GM18520 (cell line): ENCODE measurements at regions not wholly inside any gene's neighbourhood (a gene's known extent, or its start where the extent isn't known, plus 50 kb on each side); places are given as distances from the start of the nearest gene placed in this dataset.
"Not testable (repeated sequence)": the region's sequence is repeated elsewhere in the genome, so short reads cannot be mapped to it uniquely, and the experiment has no call there.

ENCODE experiments used
- ATAC-seq: cut with Tn5 transposase; IDR thresholded peaks from one replicate; pipeline ENCODE4 v1.9.1; 2021; ENCODE audit not compliant: unreplicated experiment

DNA sequence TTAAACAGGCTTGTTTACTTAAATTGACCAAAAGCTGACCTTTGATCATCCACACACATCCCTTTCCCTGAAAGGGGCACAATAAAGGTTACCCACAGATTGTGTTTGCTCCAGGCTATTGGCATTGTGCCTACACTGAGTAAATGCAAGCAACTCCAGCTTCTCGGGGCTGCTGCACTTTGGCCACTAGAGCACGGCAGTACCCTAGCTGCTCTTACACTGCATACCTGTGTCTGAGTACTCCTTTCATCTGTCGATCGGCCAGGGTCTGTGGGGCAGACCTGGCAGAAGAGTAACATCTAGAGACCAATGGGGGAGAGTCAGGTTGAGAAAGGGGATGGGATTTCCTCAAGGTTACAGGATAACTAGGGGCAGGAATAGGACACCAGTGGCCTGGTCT, 281.9 kb upstream of the NMUR2 start:
- no peak for ATAC-seq

- ATAC-seq: no peak
Measured at GRCh38 chr5:152688561-152689249, 283.6 kb upstream of the NMUR2 start.

DNA sequence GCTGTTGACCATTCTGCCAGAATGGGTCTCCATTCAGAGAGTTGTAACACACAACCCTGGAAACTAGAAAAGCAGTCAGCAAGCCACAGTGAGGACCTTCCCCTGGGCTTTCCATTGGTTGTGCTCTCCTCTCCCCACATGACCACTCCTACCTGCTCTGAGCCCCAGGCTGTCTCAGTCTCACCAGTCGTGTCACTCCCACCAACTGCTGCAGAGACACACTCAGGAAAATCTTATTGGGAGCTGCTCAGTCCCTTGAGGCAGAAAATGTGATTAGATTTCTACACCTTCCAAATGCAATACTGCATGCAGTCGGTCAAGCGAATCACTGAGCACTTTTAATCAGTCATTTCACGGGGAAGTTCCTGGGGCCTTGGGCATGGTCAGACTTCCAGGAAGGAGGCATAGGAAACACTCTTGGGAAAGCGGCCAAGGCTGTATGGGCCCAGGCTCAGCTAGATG, 284.2 kb upstream of the NMUR2 start:
- no peak for ATAC-seq

GRCh38 chr5:152694231-152694630, 289.2 kb upstream of the NMUR2 start:
- no peak for ATAC-seq

DNA sequence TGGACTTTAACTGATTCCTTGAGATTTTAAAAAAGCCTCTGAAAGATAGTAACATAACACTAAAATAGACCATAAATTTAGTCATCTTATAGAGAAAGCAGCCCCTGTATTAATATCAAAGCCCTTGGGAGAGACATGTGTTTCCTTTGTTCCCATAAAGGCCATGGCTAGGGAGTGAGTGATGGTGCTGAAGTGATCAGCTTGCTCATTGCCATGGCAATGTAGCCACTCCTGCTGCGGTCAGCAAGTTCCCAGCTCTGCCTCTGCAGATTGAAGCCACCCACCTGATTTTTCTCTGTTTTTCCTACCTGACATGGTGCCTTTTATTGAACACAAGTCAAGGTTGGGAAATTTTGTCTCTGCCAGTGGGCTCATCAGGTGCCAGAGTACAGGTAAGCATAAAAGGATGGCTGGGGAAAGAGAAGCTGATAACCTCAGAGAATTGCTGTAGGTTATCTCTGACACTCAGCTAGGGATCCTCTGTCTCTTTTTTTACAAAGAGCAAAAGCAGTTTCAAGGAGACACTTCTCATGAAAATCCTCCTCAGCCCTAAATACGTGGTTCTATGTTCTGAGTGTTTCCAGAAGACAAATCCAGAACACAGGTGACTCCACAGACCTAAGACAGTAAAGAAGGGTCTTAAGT, 296.3 kb upstream of the NMUR2 start:
- no peak for ATAC-seq

- ATAC-seq: no peak
Measured at GRCh38 chr5:152704286-152704685, 299.2 kb upstream of the NMUR2 start.

- ATAC-seq: no peak
Measured at GRCh38 chr5:152711801-152712388, 306.8 kb upstream of the NMUR2 start.

- ATAC-seq: no peak
Measured at GRCh38 chr5:152717393-152717792, 312.3 kb upstream of the NMUR2 start.

GRCh38 chr5:152723482-152723881, 318.4 kb upstream of the NMUR2 start:
- ATAC-seq: no peak

GRCh38 chr5:152730176-152730575, 325.1 kb upstream of the NMUR2 start:
- ATAC-seq: no peak

DNA sequence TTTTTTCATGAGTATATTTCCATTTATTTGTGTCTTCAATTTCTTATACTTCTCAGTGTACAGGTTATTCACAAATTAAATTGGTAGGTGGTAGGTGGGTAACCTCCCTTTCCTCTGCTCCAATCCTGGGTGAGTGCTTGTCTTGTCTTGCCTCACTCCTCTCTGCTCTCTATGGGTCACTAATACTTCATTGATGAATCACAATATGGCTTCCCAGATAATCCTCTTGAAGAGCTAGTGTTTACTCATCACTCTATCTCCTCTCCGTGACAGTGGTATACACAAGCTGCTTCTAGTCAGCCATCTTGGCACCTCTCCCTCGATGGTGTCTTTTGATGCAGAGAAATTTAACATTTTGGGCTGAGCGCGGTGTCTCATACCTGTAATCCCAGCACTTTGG, 331.8 kb upstream of the NMUR2 start:
- no peak for ATAC-seq

GRCh38 chr5:152739916-152740315, 334.8 kb upstream of the NMUR2 start:
- no peak for ATAC-seq

- ATAC-seq: not testable (repeated sequence)
Measured at GRCh38 chr5:152741126-152741525, 336.0 kb upstream of the NMUR2 start.

DNA sequence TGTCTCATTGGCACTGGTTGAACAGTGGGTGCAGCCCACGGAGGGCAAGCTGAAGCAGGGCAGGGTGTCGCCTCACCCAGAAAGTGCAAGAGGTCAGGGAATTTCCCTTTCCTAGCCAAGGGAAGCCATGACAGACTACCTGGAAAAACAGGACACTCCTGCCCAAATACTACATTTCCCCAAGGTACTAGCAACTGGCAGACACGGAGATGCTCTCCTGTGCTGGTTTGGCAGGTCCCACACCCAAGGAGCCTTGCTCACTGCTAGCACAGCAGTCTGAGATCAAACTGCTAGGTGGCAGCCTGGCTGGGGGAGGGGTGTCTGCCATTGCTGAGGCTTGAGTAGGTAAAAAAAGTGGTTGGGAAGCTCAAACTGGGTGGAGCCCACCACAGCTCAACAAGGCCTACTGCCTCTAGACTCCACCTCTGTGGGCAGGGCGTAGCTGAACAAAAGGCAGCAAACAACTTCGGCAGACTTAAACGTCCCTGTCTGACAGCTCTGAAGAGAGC, 382.7 kb upstream of the NMUR2 start:
- ATAC-seq: not testable (repeated sequence)

- ATAC-seq: no peak
Measured at GRCh38 chr5:152801886-152802285, 396.8 kb upstream of the NMUR2 start.

- ATAC-seq: no peak
Measured at GRCh38 chr5:152804179-152804578, 399.1 kb upstream of the NMUR2 start.

- ATAC-seq: no peak
Measured at GRCh38 chr5:152811988-152812387, 406.9 kb upstream of the NMUR2 start.

GRCh38 chr5:152813526-152813925, 408.4 kb upstream of the NMUR2 start:
- no peak for ATAC-seq

DNA sequence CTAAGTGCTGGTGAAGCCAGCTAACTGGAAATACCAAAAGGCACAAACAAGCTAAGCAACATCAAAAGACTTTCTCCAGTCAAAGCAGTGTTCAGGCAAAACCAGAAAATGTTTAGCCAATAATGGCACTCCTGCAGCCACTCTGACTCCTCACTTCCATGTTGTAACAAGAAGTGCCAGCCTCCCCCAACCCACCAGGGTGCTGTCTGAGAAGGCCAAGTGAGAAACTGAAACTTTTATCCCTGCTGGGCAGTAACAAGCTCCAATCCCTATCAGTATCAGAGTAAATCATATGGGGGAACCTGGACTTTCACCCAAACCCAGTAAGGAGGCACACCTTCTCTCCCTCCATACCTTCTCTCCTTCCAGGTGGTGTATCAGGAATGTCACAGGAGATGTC, 414.8 kb upstream of the NMUR2 start:
- ATAC-seq: no peak

GRCh38 chr5:152824316-152824715, 419.2 kb upstream of the NMUR2 start:
- no peak for ATAC-seq

- no peak for ATAC-seq
Measured at GRCh38 chr5:152838241-152838786, 433.2 kb upstream of the NMUR2 start.

GRCh38 chr5:152844713-152845112, 439.6 kb upstream of the NMUR2 start:
- ATAC-seq: no peak
